Esophagus squamous epithelium (tissue), 5 donors: ENCODE measurements at regions not wholly inside any gene's neighbourhood (a gene's known extent, or its start where the extent isn't known, plus 50 kb on each side); places are given as distances from the start of the nearest gene placed in this dataset.
"Not testable (repeated sequence)": the region's sequence is repeated elsewhere in the genome, so short reads cannot be mapped to it uniquely, and the experiment has no call there.

Source experiments
- DNase-seq: peaks from one replicate; lab custom pipeline; 2025; lab: John Stamatoyannopoulos, UW
- H3K27ac ChIP-seq, 4 donors: fragments of 200-600 bp; sonication (generic); one replicate each; pipeline ENCODE4 v1.5.1; 2016 to 2019; ENCODE audit warnings: mild to moderate bottlenecking in 1 of 4
- H3K27me3 ChIP-seq, 4 donors: fragments of 200-600 bp; sonication (generic); 1 replicate in 3 of 4; 2 replicates in 1 of 4; pipeline versions ENCODE4 v1.5.1 to v1.6.0; 2017 to 2021; ENCODE audit warnings: antibody characterized with exemption in 1 of 4
- H3K36me3 ChIP-seq, 3 donors: fragments of 200-600 bp; sonication (generic); one replicate each; pipeline ENCODE4 v1.5.1; 2016 to 2019
- H3K4me1 ChIP-seq, 3 donors: fragments of 200-600 bp; sonication (generic); one replicate each; pipeline ENCODE4 v1.5.1; 2017 to 2019
- H3K4me3 ChIP-seq, 4 donors: fragments of 200-600 bp; sonication (generic); 1 replicate in 3 of 4; 2 replicates in 1 of 4; pipeline ENCODE4 v1.5.1; 2016 to 2019; ENCODE audit warnings: mild to moderate bottlenecking in 2 of 4, moderate library complexity in 1 of 4
- H3K9me3 ChIP-seq, 3 donors: fragments of 200-600 bp; sonication (generic); one replicate each; pipeline ENCODE4 v1.5.1; 2016 to 2019
- CTCF ChIP-seq, 6 experiments: fragments of 450-650 bp in 4 of 6; fragments of 200-600 bp in 2 of 6; sonication (generic) in 2 of 6; IDR thresholded peaks; one replicate each; pipeline ENCODE4 v1.5.1; 2016 to 2019; ENCODE audit warnings: antibody characterized with exemption in 6 of 6, mild to moderate bottlenecking in 4 of 6, moderate library complexity in 4 of 6
- POLR2A ChIP-seq, 4 donors: fragments of 450-650 bp; IDR thresholded peaks; one replicate each; pipeline ENCODE4 v1.6.1; 2017; ENCODE audit warnings: antibody characterized with exemption in 4 of 4, mild to moderate bottlenecking in 4 of 4, moderate library complexity in 3 of 4
- WGBS, 2 donors: methylation state at CpG; one replicate each; pipeline ENCODE4 v1.1.5; 2018; 5-methylcytosine and 5-hydroxymethylcytosine counted together
- intact Hi-C: fragments of 100-400 bp; cut with DNase I; formaldehyde crosslinking; loops from one replicate; pipeline ENCODE4 v1.15.0; 2022
- donor health status: DM: yes; HTN: yes; CAD: no.

GRCh38 chr15:70576696-70577095 is 186.7 kb downstream of the UACA start:
- TF ChIP-seq CTCF (IDR thresholded peaks at IDR 0.05) = no peak
- TF ChIP-seq POLR2A (IDR thresholded peaks at IDR 0.05) = no peak
- Histone ChIP-seq H3K27ac (no peak overlapping the region), H3K27me3 (peaks cover 0 to 40% (median 0%) of the 10 kb centered on the region in 4 donors), H3K36me3 (no peaks in the 10 kb centered on the region), H3K9me3 (peaks cover 0 to 6% (median 3%) of the 10 kb centered on the region in 3 donors), H3K4me1 (no peaks in the 10 kb centered on the region), H3K4me3 (no peak overlapping the region)
- WGBS, 2 donors = 51 to 59% methylated on average over 4 of the region's 4 CpGs
- intact Hi-C loops = no loop called here
- no peak for DNase-seq

DNA sequence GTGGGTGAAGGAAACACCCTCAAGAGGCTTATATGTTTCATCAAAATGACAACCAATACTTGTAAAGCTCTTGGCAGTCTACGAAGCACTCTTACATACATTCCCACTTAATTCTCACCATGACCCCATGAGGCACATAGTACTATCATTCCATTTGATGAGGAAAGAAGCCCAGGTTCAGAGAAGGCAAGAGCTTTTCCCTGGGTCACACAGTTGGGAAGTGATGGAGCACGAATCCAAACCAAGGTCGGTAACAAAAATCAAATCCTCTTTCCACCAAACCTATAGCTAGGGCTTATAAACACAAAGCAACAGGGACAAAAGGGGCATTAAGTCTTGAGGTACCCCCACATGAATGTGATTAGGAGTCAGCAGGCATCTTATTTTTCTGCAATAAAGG is 187.1 kb downstream of the UACA start:
- Histone ChIP-seq H3K4me1 (no peaks in the 10 kb centered on the region), H3K9me3 (peaks cover 0 to 6% (median 3%) of the 10 kb centered on the region in 3 donors), H3K27ac (no peak overlapping the region), H3K36me3 (no peaks in the 10 kb centered on the region), H3K4me3 (no peak overlapping the region), H3K27me3 (peaks cover 0 to 37% (median 0%) of the 10 kb centered on the region in 4 donors)
- TF ChIP-seq CTCF (IDR thresholded peaks at IDR 0.05) (no peak), POLR2A (IDR thresholded peaks at IDR 0.05) (no peak)
- no peak for DNase-seq
- WGBS, 2 donors = 79 to 91% methylated on average over 3 of the region's 3 CpGs
- intact Hi-C loops = no loop called here

DNA sequence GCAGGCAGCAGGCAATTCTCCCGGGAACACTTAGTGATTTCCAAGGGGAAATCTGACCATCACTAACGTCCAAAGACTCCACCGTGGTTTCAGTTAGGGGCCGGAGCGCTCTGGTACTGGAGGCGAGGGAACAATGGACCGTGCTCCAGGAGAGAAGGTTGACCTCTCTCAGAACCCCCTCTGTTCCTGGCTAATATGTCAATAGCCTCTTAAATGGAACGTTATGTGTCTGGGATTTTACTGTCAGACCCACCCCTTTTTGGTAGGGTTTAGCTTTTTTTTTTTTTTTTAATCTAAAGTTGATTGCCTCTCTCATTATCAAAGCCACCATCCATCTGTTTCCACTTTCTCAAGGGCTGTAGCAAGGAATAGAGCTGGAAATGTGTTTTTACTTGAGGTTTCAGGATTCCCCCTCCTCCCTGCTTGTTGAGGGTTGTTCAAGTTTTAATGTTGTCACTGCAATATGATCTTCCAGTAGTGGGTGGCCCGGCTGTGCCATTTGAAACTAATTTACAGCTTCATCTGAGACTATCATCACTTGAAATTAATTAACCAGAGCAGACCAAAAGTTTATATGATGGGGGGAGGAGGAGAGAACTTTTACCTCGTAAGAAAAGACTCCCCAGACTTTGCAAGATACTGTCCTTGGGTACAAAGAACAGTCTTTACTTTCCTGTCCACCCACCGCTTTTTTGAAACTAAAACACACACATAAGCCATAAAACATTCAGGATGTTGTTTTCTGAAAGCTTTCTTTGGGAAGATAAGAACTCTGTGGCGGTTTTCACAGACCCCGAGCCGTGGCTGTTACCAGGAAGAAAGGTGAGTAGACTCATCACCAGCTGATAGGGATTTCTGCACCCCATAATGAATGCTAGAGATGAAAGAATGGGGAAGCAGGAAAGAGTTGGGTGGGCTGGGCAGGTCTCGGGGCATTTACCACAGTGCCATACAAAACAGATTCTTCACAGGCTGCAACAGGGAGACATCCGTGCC is 187.8 kb downstream of the UACA start:
- H3K4me1 ChIP-seq = no peaks in the 10 kb centered on the region
- no peak for DNase-seq

DNA sequence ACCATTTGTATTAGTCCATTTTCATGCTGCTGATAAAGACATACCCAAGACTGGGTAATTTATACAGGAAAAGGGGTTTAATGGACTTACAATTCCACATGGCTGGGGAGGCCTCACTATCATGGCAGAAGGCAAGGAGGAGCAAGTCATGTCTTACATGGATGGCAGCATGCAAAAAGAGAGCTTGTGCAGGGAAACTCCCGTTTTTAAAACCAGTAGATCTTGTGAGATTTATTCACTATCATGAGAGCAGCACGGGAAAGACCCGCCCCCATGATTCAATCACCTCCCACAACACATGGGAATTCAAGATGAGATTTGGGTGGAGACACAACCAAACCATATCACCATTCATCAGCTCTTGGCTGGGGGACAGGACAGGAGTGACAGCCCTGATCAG is 189.0 kb downstream of the UACA start:
- 67 to 90% methylated on average over 2 to 3 of the region's 3 CpGs for WGBS, 2 donors
- H3K36me3 ChIP-seq, H3K9me3 ChIP-seq, H3K4me3 ChIP-seq, H3K27ac ChIP-seq, H3K4me1 ChIP-seq, DNase-seq, intact Hi-C loops: not testable (repeated sequence)
- H3K27me3 ChIP-seq = peaks cover 0 to 18% (median 0%) of the 10 kb centered on the region in 4 donors

More for the DNA sequence above, 187.8 kb downstream of the UACA start:
- Histone ChIP-seq H3K27me3 (peaks cover 0 to 30% (median 0%) of the 10 kb centered on the region in 4 donors), H3K36me3 (no peaks in the 10 kb centered on the region), H3K4me3 (no peak overlapping the region), H3K9me3 (peaks cover 0 to 6% (median 3%) of the 10 kb centered on the region in 3 donors), H3K27ac (no peak overlapping the region)
- no peak for TF ChIP-seq POLR2A (IDR thresholded peaks at IDR 0.05)
- no peak for TF ChIP-seq CTCF (IDR thresholded peaks at IDR 0.05)
- intact Hi-C loops = no loop called here
- WGBS, 2 donors = 63 to 66% methylated on average over 16 of the region's 16 CpGs

- DNase-seq = no peak
- no peak overlapping the region for H3K27ac ChIP-seq
- H3K4me3 ChIP-seq = no peak overlapping the region
- H3K9me3 ChIP-seq = peaks cover 0 to 6% (median 3%) of the 10 kb centered on the region in 3 donors
- H3K4me1 ChIP-seq = peaks cover 0 to 17% (median 2%) of the 10 kb centered on the region in 3 donors
- H3K36me3 ChIP-seq = no peaks in the 10 kb centered on the region
- intact Hi-C loops = no loop called here
- WGBS, 2 donors = 84 to 85% methylated on average over 10 to 11 of the region's 12 CpGs
- TF ChIP-seq POLR2A (IDR thresholded peaks at IDR 0.05) = no peak
- TF ChIP-seq CTCF (IDR thresholded peaks at IDR 0.05) = no peak
- peaks cover 0 to 11% (median 0%) of the 10 kb centered on the region in 4 donors for H3K27me3 ChIP-seq
These were observed 190.1 kb downstream of the UACA start for GRCh38 chr15:70573121-70573850.
